ENCODE measurements at regions not wholly inside any gene's neighbourhood (a gene's known extent, or its start where the extent isn't known, plus 50 kb on each side); places are given as distances from the start of the nearest gene placed in this dataset.

DNA sequence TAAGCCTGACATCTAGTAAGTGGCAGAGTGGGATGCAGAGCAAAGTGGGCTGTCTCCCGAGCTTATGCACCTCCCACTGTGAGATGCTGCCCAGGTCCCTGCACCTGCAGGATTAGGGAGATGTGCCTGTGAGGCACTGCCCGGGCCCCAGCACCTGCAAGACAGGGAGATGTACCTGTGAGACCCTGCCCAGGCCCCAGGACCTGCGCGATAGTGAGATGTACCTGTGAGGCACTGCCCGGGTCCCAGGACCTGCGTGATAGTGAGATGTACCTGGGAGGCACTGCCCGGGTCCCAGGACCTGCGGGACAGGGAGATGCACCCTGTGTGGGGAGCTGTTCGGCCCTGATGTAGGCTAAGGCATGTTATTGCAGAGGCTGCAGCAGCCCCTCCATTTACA lies 622.8 kb downstream of the PTPRU start:
- TF ChIP-seq FIP1L1 (IDR thresholded peaks at IDR 0.05; ENCODE audit: borderline replicate concordance, insufficient read depth, low read depth, low read length) (no peak), MATR3 (CRISPR knock-in tag; IDR thresholded peaks at IDR 0.05) (no peak)
